Erythroblast (primary cell): ENCODE measurements at regions not wholly inside any gene's neighbourhood (a gene's known extent, or its start where the extent isn't known, plus 50 kb on each side); places are given as distances from the start of the nearest gene placed in this dataset.

Source experiments
- GATA1 ChIP-seq: IDR thresholded peaks from 2 replicates; pipeline ENCODE4 v1.6.1; 2011; ENCODE audit warnings: low read depth, mild to moderate bottlenecking, control low read depth, low read length, moderate library complexity
- POLR2A ChIP-seq: IDR thresholded peaks from 2 replicates; pipeline ENCODE4 v1.6.1; 2011; ENCODE audit warnings: mild to moderate bottlenecking, low read length

DNA sequence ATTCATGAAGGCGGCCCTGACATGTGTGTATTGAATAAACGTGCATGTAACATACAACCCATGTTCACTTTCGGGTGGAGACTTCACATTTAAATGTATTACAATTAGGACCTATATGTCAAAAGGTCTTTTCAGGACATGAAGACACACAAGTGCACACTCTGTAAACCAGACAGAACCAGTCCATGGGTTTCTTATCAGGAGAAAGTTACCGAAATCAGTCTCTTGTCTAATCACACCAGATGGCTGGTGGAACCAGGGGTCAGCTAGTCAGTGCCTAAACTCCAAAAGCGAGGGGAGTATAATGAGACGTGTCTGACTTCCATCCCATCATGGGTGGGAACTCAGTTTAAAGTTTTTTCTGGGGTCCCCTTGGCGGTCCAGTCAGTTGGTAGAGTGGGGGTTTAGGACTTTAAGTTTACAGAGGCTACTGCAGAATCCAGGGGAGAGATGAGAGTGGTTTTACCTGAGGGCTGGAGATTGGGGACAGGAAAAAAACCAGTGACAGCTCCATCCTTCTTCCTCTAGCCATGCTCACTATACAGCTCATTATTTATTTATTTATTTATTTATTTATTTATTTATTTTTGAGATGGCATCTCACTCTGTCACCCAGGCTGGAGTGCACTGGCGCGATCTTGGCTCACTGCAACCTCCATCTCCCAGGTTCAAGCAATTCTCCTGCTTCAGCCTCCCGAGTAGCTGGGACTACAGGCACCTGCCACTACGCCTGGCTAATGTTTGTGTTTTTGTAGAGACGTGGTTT is 251.3 kb upstream of the LYZL1 start:
- TF ChIP-seq POLR2A = no peak
- TF ChIP-seq GATA1 = no peak
